NT2/D1 (cell line): ENCODE measurements at regions not wholly inside any gene's neighbourhood (a gene's known extent, or its start where the extent isn't known, plus 50 kb on each side); places are given as distances from the start of the nearest gene placed in this dataset.
"Not testable (repeated sequence)": the region's sequence is repeated elsewhere in the genome, so short reads cannot be mapped to it uniquely, and the experiment has no call there.

Source experiments
- YY1 ChIP-seq: IDR thresholded peaks from 2 replicates; pipeline ENCODE4 v1.6.1; 2011; ENCODE audit not compliant: insufficient read length, insufficient read depth
- ZNF274 ChIP-seq: IDR thresholded peaks from 2 replicates; pipeline ENCODE4 v1.6.1; 2011; ENCODE audit warnings: mild to moderate bottlenecking, low read depth, low read length

- not testable (repeated sequence) for TF ChIP-seq YY1, ZNF274
Observed at GRCh38 chr10:55537497-55537896, 736.5 kb upstream of the PCDH15 start.
